Upper lobe of left lung (tissue), 6 donors: ENCODE measurements at regions not wholly inside any gene's neighbourhood (a gene's known extent, or its start where the extent isn't known, plus 50 kb on each side); places are given as distances from the start of the nearest gene placed in this dataset.

Source experiments
- ATAC-seq, 2 donors: fragments of 200-7000 bp; cut with Tn5 transposase; one replicate each; pipeline ENCODE4 v1.9.1; 2022; ENCODE audit warnings: mild to moderate bottlenecking in 2 of 2, moderate library complexity in 2 of 2; ENCODE audit not compliant: low FRiP score in 2 of 2
- DNase-seq, 2 donors: peaks; one replicate each; pipeline ENCODE4 v3.0.0-alpha.2; 2019 to 2020
- H3K27ac ChIP-seq, 4 donors: fragments of 200-600 bp; sonication (generic); one replicate each; pipeline ENCODE4 v1.5.1; 2016 to 2019
- H3K27me3 ChIP-seq, 4 donors: fragments of 200-600 bp; sonication (generic); one replicate each; pipeline ENCODE4 v1.5.1; 2017 to 2019
- H3K36me3 ChIP-seq, 4 donors: fragments of 200-600 bp; sonication (generic); one replicate each; pipeline ENCODE4 v1.5.1; 2016 to 2019
- H3K4me1 ChIP-seq, 4 donors: fragments of 200-600 bp; sonication (generic); one replicate each; pipeline ENCODE4 v1.5.1; 2018 to 2019
- H3K4me3 ChIP-seq, 4 donors: fragments of 200-600 bp; sonication (generic); one replicate each; pipeline ENCODE4 v1.5.1; 2017 to 2019; ENCODE audit warnings: mild to moderate bottlenecking in 2 of 4, moderate library complexity in 1 of 4
- H3K9me3 ChIP-seq, 4 donors: fragments of 200-600 bp; sonication (generic); one replicate each; pipeline ENCODE4 v1.5.1; 2018 to 2019
- EP300 ChIP-seq, 4 donors: sonication (generic); formaldehyde crosslinking; IDR thresholded peaks; one replicate each; pipeline ENCODE4 v1.5.1; 2017; ENCODE audit warnings: antibody characterized with exemption in 4 of 4, control low read depth in 2 of 4
- POLR2A ChIP-seq, 4 donors: fragments of 450-650 bp; IDR thresholded peaks; one replicate each; pipeline ENCODE4 v1.5.1; 2016 to 2017; ENCODE audit warnings: antibody characterized with exemption in 4 of 4, mild to moderate bottlenecking in 2 of 4
- POLR2AphosphoS5 ChIP-seq, 2 donors: sonication (generic); formaldehyde crosslinking; IDR thresholded peaks; one replicate each; pipeline ENCODE4 v1.5.1; 2017; ENCODE audit warnings: antibody characterized with exemption in 2 of 2
- WGBS, 2 donors: methylation state at CpG; one replicate each; pipeline ENCODE4 v1.1.5; 2017 to 2018; 5-methylcytosine and 5-hydroxymethylcytosine counted together
- TF ChIP-seq, protein P1 (sequence below), 6 experiments: fragments of 450-650 bp in 4 of 6; fragments of 200-600 bp in 2 of 6; sonication (generic) in 2 of 6; IDR thresholded peaks; one replicate each; pipeline ENCODE4 v1.5.1; 2016 to 2019; ENCODE audit warnings: antibody characterized with exemption in 6 of 6
- donor health status: DM: no; HTN: no; CAD: no; lungs with moderate emphysema.
- donor health status: DM: no; HTN: yes; CAD: no; lungs with severe emphysema.

DNA sequence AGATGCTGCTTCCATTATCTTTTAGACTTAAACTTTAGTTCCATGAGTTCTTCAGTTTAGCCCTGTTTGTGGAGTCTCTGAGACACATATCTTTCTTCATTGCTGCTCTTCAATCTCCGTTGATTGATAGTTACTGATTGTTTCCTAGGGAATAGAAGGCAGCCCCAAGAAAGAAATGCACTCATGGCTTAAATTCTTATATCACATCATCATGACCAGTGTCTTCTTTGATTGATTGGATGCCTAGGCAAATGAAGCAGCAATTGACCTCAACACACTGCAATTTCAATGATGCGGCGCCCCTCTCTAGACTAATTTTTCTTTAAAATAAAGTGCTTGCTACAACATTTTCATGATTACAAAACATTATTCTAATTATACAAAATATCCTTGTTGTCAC is 576.5 kb upstream of the VSTM2A start:
- Histone ChIP-seq H3K27ac (no peak overlapping the region), H3K4me1 (no peaks in the 10 kb centered on the region), H3K4me3 (no peak overlapping the region), H3K36me3 (no peaks in the 10 kb centered on the region), H3K9me3 (peaks cover 0 to 6% (median 0%) of the 10 kb centered on the region in 4 donors), H3K27me3 (no peaks in the 10 kb centered on the region)
- ATAC-seq (no peak), DNase-seq (no peak)
- WGBS, 2 donors = 83 to 93% methylated on average over 3 of the region's 3 CpGs
- TF ChIP-seq POLR2AphosphoS5 (IDR thresholded peaks at IDR 0.05) (no peak), POLR2A (IDR thresholded peaks at IDR 0.05) (no peak), EP300 (IDR thresholded peaks at IDR 0.05) (no peak)
- TF ChIP-seq, protein P1, sequence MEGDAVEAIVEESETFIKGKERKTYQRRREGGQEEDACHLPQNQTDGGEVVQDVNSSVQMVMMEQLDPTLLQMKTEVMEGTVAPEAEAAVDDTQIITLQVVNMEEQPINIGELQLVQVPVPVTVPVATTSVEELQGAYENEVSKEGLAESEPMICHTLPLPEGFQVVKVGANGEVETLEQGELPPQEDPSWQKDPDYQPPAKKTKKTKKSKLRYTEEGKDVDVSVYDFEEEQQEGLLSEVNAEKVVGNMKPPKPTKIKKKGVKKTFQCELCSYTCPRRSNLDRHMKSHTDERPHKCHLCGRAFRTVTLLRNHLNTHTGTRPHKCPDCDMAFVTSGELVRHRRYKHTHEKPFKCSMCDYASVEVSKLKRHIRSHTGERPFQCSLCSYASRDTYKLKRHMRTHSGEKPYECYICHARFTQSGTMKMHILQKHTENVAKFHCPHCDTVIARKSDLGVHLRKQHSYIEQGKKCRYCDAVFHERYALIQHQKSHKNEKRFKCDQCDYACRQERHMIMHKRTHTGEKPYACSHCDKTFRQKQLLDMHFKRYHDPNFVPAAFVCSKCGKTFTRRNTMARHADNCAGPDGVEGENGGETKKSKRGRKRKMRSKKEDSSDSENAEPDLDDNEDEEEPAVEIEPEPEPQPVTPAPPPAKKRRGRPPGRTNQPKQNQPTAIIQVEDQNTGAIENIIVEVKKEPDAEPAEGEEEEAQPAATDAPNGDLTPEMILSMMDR (IDR thresholded peaks at IDR 0.05) = no peak

DNA sequence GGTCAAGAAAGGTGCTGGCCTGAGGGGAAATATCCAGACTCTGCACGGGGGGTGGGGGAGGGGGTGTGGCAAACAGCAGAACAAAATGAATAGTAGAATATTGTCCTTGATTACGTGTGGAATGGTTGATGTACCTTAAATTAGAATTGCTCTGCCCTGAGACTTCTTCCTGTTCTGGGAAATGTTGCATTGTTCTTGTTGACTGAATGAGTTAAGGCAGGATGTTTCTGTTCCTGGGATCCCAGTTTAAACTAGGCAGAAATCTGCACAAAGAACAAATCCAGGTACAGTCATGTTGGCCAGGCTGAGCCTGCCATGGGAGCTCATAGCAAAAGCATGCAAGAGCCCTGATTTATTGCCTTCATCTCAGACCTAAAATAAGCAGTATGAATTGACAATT is 558.7 kb upstream of the VSTM2A start:
- DNase-seq (no peak), ATAC-seq (no peak)
- Histone ChIP-seq H3K27ac (no peak overlapping the region), H3K4me1 (no peaks in the 10 kb centered on the region), H3K4me3 (no peak overlapping the region), H3K27me3 (no peaks in the 10 kb centered on the region), H3K9me3 (no peaks in the 10 kb centered on the region), H3K36me3 (no peaks in the 10 kb centered on the region)
- no peak for TF ChIP-seq POLR2A (IDR thresholded peaks at IDR 0.05)
- TF ChIP-seq POLR2AphosphoS5 (IDR thresholded peaks at IDR 0.05) = no peak
- TF ChIP-seq EP300 (IDR thresholded peaks at IDR 0.05) = no peak
- TF ChIP-seq, protein P1 (IDR thresholded peaks at IDR 0.05) = no peak
- WGBS, 2 donors = 52 to 55% methylated on average over 2 of the region's 2 CpGs

DNA sequence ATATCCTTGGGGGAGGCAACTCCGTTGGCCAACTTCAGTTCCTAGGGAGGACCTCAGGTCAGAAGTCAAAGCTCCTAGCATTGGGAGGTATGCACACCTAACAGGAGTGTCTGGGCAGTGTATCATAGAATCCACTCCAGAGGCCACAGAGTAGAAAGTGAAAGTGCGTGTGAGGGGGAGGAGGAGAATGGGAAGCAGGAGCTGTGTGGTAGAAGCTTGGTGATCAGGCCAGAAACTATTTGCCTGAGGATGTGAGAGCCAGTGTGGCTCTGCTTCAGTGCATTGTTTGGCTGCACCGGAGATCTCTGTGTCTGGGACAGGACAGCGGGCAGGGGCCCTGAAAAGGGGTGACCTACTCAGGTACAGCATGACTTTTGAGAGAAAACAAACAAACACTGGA is 557.4 kb upstream of the VSTM2A start:
- no peaks in the 10 kb centered on the region for H3K9me3 ChIP-seq
- 60 to 85% methylated on average over 4 of the region's 4 CpGs for WGBS, 2 donors
- ATAC-seq (no peak), DNase-seq (no peak)
- no peak for TF ChIP-seq EP300 (IDR thresholded peaks at IDR 0.05)
- no peak overlapping the region for H3K27ac ChIP-seq
- no peaks in the 10 kb centered on the region for H3K4me1 ChIP-seq
- no peaks in the 10 kb centered on the region for H3K36me3 ChIP-seq
- H3K27me3 ChIP-seq = no peaks in the 10 kb centered on the region
- no peak overlapping the region for H3K4me3 ChIP-seq

DNA sequence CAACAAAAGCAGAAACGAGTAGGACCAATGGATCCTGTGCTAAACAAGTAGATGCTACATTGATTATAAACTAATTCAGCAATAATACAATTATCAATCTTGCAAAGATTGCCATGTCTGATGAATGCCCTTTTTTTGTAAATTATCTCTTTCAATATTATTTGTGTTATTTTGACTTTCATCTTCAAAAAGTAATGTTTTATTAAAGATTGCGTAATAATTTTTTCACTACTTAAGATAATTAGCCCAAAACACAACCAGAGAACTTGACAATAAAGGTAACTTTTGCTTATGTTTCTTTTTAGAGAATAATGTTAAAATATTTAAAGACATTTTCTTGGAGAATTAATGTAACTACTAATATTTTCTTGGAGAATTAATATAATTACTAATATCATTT is 553.8 kb upstream of the VSTM2A start:
- Histone ChIP-seq H3K27me3 (no peaks in the 10 kb centered on the region), H3K4me3 (no peak overlapping the region), H3K4me1 (no peaks in the 10 kb centered on the region), H3K36me3 (no peaks in the 10 kb centered on the region), H3K27ac (no peak overlapping the region), H3K9me3 (no peaks in the 10 kb centered on the region)
- TF ChIP-seq EP300 (IDR thresholded peaks at IDR 0.05) (no peak), POLR2A (IDR thresholded peaks at IDR 0.05) (no peak), POLR2AphosphoS5 (IDR thresholded peaks at IDR 0.05) (no peak)
- TF ChIP-seq, protein P1 (IDR thresholded peaks at IDR 0.05) = no peak
- ATAC-seq (no peak), DNase-seq (no peak)
- 78 to 89% methylated on average over 2 of the region's 2 CpGs for WGBS, 2 donors

DNA sequence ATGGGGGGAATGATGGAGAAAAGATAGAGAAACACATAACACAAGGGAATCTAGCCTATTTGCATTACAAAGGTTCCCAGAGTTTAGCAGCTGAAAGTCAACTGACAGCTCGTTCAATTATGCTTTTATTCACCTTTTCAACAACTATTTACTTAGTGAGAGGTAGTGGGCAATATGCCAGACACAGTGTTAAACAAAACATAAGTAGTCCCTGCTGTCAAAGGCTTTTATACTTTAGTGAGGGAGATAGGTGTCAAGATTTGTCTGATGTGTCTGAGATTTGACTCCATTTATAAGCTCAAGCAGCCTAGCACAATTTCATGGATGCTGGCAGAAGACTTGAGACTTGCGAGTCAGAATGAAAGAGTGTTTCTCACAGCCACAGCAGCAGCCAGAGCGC is 549.0 kb upstream of the VSTM2A start:
- H3K27ac ChIP-seq = no peak overlapping the region
- no peaks in the 10 kb centered on the region for H3K36me3 ChIP-seq
- no peak for DNase-seq
- H3K9me3 ChIP-seq = no peaks in the 10 kb centered on the region
- no peaks in the 10 kb centered on the region for H3K27me3 ChIP-seq
- WGBS, 2 donors = 64 to 73% methylated on average over 3 of the region's 3 CpGs
- H3K4me3 ChIP-seq = no peak overlapping the region
- TF ChIP-seq, protein P1 (IDR thresholded peaks at IDR 0.05) = no peak
- no peak for TF ChIP-seq POLR2AphosphoS5 (IDR thresholded peaks at IDR 0.05)
- TF ChIP-seq EP300 (IDR thresholded peaks at IDR 0.05) = no peak
- no peak for TF ChIP-seq POLR2A (IDR thresholded peaks at IDR 0.05)
- H3K4me1 ChIP-seq = no peaks in the 10 kb centered on the region
- no peak for ATAC-seq
